Body of pancreas (tissue), 4 donors: ENCODE measurements at regions not wholly inside any gene's neighbourhood (a gene's known extent, or its start where the extent isn't known, plus 50 kb on each side); places are given as distances from the start of the nearest gene placed in this dataset.

Experiments used
- CTCF ChIP-seq, 7 experiments: fragments of 450-650 bp in 4 of 7; fragments of 200-600 bp in 3 of 7; sonication (generic) in 3 of 7; IDR thresholded peaks; one replicate each; pipeline ENCODE4 v1.5.1; 2016 to 2019; ENCODE audit warnings: antibody characterized with exemption in 7 of 7
- POLR2A ChIP-seq, 3 donors: fragments of 450-650 bp; IDR thresholded peaks; one replicate each; pipeline ENCODE4 v1.6.1; 2016; ENCODE audit warnings: antibody characterized with exemption in 3 of 3, mild to moderate bottlenecking in 2 of 3

- no peak for TF ChIP-seq POLR2A (IDR thresholded peaks at IDR 0.05)
- TF ChIP-seq CTCF (IDR thresholded peaks at IDR 0.05): no peak
Observed at GRCh38 chr3:72601060-72601459, 247.2 kb downstream of the SHQ1 start.
